Caco-2 (cell line): ENCODE measurements at regions not wholly inside any gene's neighbourhood (a gene's known extent, or its start where the extent isn't known, plus 50 kb on each side); places are given as distances from the start of the nearest gene placed in this dataset.

ENCODE experiments used
- BruUV-seq: library from RNA; stranded (reverse); fragments of 400-500 nt; replicated peaks from 2 replicates; lab custom pipeline; 2021; lab: Mats Ljungman, UMichigan
- CTCF ChIA-PET: fragments of 300-600 bp; sonication (Branson Sonifier 250); formaldehyde crosslinking; loops from one replicate; lab custom pipeline; 2022; ENCODE audit warnings: antibody characterized with exemption; lab: Charles Lee
- POLR2A ChIA-PET: fragments of 300-600 bp; sonication (Branson Sonifier 250); formaldehyde crosslinking; loops from one replicate; lab custom pipeline; 2022; ENCODE audit warnings: antibody characterized with exemption; lab: Charles Lee
- DNase-seq, 2 experiments: peaks; one replicate each; pipeline versions ENCODE4 v3.0.0 to v3.0.0-alpha.2; 2020 to 2022
- H3K27me3 ChIP-seq: replicated peaks from 2 replicates; pipeline ENCODE4 v1.6.0; 2011; ENCODE audit warnings: low read length; ENCODE audit not compliant: control insufficient read depth, insufficient read depth
- H3K36me3 ChIP-seq: 2 replicates; pipeline ENCODE4 v1.5.1; 2011; ENCODE audit warnings: low read length; ENCODE audit not compliant: control insufficient read depth, insufficient read depth
- H3K4me1 ChIP-seq: fragments of 250-450 bp; sonication (Bioruptor Pico); 2 replicates; pipeline ENCODE4 v1.5.1; 2020; ENCODE audit warnings: mild to moderate bottlenecking
- H3K4me3 ChIP-seq: 2 replicates; pipeline ENCODE4 v1.5.1; 2011; ENCODE audit warnings: low read depth, mild to moderate bottlenecking, control low read depth, low read length
- H3K9me3 ChIP-seq: fragments of 250-450 bp; sonication (Bioruptor Pico); 2 replicates; pipeline ENCODE4 v1.5.1; 2020; ENCODE audit warnings: mild to moderate bottlenecking, moderate library complexity
- H3K27ac Mint-ChIP-seq: one replicate; pipeline ENCODE4 v1.8.0; 2022; ENCODE audit warnings: mixed read lengths; ENCODE audit not compliant: unreplicated experiment
- H3K27me3 Mint-ChIP-seq: one replicate; pipeline ENCODE4 v1.8.0; 2022; ENCODE audit warnings: mixed read lengths; ENCODE audit not compliant: insufficient read depth, unreplicated experiment
- H3K36me3 Mint-ChIP-seq: one replicate; pipeline ENCODE4 v1.8.0; 2022; ENCODE audit warnings: mild to moderate bottlenecking, mixed read lengths; ENCODE audit not compliant: insufficient read depth, unreplicated experiment
- H3K4me1 Mint-ChIP-seq: one replicate; pipeline ENCODE4 v1.8.0; 2022; ENCODE audit warnings: low read depth, mixed read lengths; ENCODE audit not compliant: unreplicated experiment
- H3K4me3 Mint-ChIP-seq: one replicate; pipeline ENCODE4 v1.8.0; 2022; ENCODE audit warnings: mild to moderate bottlenecking, moderate library complexity, mixed read lengths; ENCODE audit not compliant: unreplicated experiment
- H3K9me3 Mint-ChIP-seq: one replicate; pipeline ENCODE4 v1.8.0; 2022; ENCODE audit warnings: mixed read lengths; ENCODE audit not compliant: unreplicated experiment
- intact Hi-C: fragments of 100-400 bp; cut with micrococcal nuclease; formaldehyde crosslinking; loops from one replicate; pipeline ENCODE4 v1.10.0; 2022; ENCODE audit not compliant: unreplicated experiment
- TF ChIP-seq, protein P1 (sequence below), 2 experiments: fragments of 200-600 bp in 1 of 2; IDR thresholded peaks; 1 replicate in 1 of 2; 2 replicates in 1 of 2; pipeline versions ENCODE4 v1.5.1 to v1.8.0; 2011 to 2022; ENCODE audit warnings: antibody characterized with exemption in 1 of 2, control low read depth in 1 of 2, inconsistent platforms in 1 of 2, low read depth in 1 of 2, low read length in 1 of 2, mild to moderate bottlenecking in 1 of 2, moderate library complexity in 1 of 2; ENCODE audit not compliant: insufficient read depth in 1 of 2, severe bottlenecking in 1 of 2, unreplicated experiment in 1 of 2

DNA sequence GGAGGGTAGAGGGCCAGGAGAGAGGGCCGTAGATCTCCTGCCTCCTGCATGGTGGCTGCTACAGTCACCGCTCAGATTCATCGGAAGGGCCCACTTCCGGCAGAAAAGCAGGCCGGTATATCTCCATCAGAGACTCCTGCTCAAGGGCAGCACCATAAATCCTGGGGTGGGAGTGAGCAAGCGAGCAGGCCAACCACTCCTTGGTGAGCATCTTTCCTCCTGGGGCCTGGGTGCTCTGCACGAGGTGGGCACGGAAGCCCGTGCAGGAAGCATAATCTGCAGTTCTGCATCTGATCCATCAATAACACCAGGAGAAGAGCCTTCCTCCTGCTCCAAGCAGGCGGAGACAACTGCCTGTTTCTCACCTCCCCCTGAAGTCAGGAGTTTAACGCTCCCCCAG, 57.4 kb upstream of the TMEM132E start:
- Mint-ChIP-seq H3K4me1 (no peaks in the 10 kb centered on the region), H3K27me3 (peaks cover 14% of the 10 kb centered on the region), H3K9me3 (no peaks in the 10 kb centered on the region), H3K36me3 (no peaks in the 10 kb centered on the region), H3K4me3 (no peak overlapping the region), H3K27ac (no peak overlapping the region)
- Histone ChIP-seq H3K9me3 (no peaks in the 10 kb centered on the region), H3K4me3 (no peak overlapping the region), H3K27me3 (peaks cover 2% of the 10 kb centered on the region; the same call in 1 of the 2 replicates), H3K4me1 (no peaks in the 10 kb centered on the region), H3K36me3 (no peaks in the 10 kb centered on the region)
- TF ChIP-seq, protein P1, sequence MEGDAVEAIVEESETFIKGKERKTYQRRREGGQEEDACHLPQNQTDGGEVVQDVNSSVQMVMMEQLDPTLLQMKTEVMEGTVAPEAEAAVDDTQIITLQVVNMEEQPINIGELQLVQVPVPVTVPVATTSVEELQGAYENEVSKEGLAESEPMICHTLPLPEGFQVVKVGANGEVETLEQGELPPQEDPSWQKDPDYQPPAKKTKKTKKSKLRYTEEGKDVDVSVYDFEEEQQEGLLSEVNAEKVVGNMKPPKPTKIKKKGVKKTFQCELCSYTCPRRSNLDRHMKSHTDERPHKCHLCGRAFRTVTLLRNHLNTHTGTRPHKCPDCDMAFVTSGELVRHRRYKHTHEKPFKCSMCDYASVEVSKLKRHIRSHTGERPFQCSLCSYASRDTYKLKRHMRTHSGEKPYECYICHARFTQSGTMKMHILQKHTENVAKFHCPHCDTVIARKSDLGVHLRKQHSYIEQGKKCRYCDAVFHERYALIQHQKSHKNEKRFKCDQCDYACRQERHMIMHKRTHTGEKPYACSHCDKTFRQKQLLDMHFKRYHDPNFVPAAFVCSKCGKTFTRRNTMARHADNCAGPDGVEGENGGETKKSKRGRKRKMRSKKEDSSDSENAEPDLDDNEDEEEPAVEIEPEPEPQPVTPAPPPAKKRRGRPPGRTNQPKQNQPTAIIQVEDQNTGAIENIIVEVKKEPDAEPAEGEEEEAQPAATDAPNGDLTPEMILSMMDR (IDR thresholded peaks at IDR 0.05; ENCODE audit: insufficient read depth in 1 of 2, low read depth in 1 of 2, low read length in 1 of 2, severe bottlenecking in 1 of 2, unreplicated experiment in 1 of 2), result no peak
- ChIA-PET CTCF (no interaction called here), POLR2A (no interaction called here)
- DNase-seq, result no peak
- no TSS peak for BruUV-seq
- intact Hi-C loops, result no loop called here

- Mint-ChIP-seq H3K4me3 (no peak overlapping the region), H3K36me3 (no peaks in the 10 kb centered on the region), H3K27me3 (peaks cover 10% of the 10 kb centered on the region), H3K4me1 (no peaks in the 10 kb centered on the region), H3K27ac (no peak overlapping the region), H3K9me3 (no peaks in the 10 kb centered on the region)
- ChIA-PET CTCF (interaction anchor here (1.0 kb wide), 1 partner anchor 23 kb away, joined by 3 read pairs; no protein-coding TSS in a partner anchor), POLR2A (no interaction called here)
- Histone ChIP-seq H3K9me3 (no peaks in the 10 kb centered on the region), H3K4me1 (no peaks in the 10 kb centered on the region), H3K27me3 (peaks cover 2% of the 10 kb centered on the region), H3K36me3 (no peaks in the 10 kb centered on the region), H3K4me3 (no peak overlapping the region)
- intact Hi-C loops, result loop anchor here (1.0 to 5.0 kb wide), 2 partner anchors 75 to 97 kb away; no protein-coding TSS in a partner anchor
- TF ChIP-seq, protein P1 (IDR thresholded peaks at IDR 0.05; ENCODE audit: insufficient read depth in 1 of 2, low read depth in 1 of 2, low read length in 1 of 2, severe bottlenecking in 1 of 2, unreplicated experiment in 1 of 2), result peak; percentile 41 to 58
- peak in 1 of 2 experiments; percentile 25 for DNase-seq
- BruUV-seq, result no TSS peak
These were observed 60.1 kb upstream of the TMEM132E start for GRCh38 chr17:34519282-34519681.

GRCh38 chr17:34517406-34517805, 62.0 kb upstream of the TMEM132E start:
- H3K9me3 ChIP-seq, result no peaks in the 10 kb centered on the region
- Mint-ChIP-seq H3K36me3 (no peaks in the 10 kb centered on the region), H3K9me3 (no peaks in the 10 kb centered on the region), H3K27me3 (peaks cover 12% of the 10 kb centered on the region), H3K4me1 (no peaks in the 10 kb centered on the region), H3K4me3 (no peak overlapping the region), H3K27ac (no peak overlapping the region)
- H3K4me1 ChIP-seq, result no peaks in the 10 kb centered on the region
- intact Hi-C loops, result loop anchor here (5.0 kb wide), 1 partner anchor 95 kb away; no protein-coding TSS in a partner anchor
- no peaks in the 10 kb centered on the region for H3K36me3 ChIP-seq
- DNase-seq, result no peak
- ChIA-PET POLR2A (no interaction called here), CTCF (no interaction called here)
- BruUV-seq, result no TSS peak
- no peak overlapping the region for H3K4me3 ChIP-seq
- TF ChIP-seq, protein P1 (IDR thresholded peaks at IDR 0.05; ENCODE audit: insufficient read depth in 1 of 2, low read depth in 1 of 2, low read length in 1 of 2, severe bottlenecking in 1 of 2, unreplicated experiment in 1 of 2), result no peak
- peaks cover 2% of the 10 kb centered on the region for H3K27me3 ChIP-seq
